22Rv1 (cell line): ENCODE measurements at regions not wholly inside any gene's neighbourhood (a gene's known extent, or its start where the extent isn't known, plus 50 kb on each side); places are given as distances from the start of the nearest gene placed in this dataset.

Experiments
- ZFX ChIP-seq: fragments of 450-650 bp; IDR thresholded peaks from 2 replicates; pipeline ENCODE4 v1.6.1; 2017; ENCODE audit warnings: antibody characterized with exemption, borderline replicate concordance
- TF ChIP-seq, protein P1 (sequence below): fragments of 450-650 bp; IDR thresholded peaks from 2 replicates; pipeline ENCODE4 v1.5.1; 2017; ENCODE audit warnings: mild to moderate bottlenecking

DNA sequence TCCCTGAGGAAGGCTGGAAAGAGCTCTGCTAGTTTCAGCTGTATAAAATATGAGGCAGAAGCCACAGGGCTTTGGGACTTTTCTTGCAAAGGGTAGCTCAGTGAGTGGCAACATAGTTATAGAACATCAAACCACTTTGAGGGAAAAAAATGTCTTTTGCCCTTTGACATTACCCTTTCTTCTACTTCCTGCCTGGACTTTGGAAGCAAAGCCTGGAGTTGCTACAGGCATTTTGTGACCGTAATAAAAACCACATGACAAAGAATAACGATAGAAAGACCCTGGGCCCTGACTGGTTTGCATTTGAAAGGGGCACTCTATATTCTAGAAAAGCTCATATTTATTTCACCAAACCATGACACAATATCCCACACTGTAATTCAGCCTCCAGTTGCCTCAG, 440.9 kb downstream of the DIRAS2 start:
- no peak for TF ChIP-seq ZFX
- TF ChIP-seq, protein P1, sequence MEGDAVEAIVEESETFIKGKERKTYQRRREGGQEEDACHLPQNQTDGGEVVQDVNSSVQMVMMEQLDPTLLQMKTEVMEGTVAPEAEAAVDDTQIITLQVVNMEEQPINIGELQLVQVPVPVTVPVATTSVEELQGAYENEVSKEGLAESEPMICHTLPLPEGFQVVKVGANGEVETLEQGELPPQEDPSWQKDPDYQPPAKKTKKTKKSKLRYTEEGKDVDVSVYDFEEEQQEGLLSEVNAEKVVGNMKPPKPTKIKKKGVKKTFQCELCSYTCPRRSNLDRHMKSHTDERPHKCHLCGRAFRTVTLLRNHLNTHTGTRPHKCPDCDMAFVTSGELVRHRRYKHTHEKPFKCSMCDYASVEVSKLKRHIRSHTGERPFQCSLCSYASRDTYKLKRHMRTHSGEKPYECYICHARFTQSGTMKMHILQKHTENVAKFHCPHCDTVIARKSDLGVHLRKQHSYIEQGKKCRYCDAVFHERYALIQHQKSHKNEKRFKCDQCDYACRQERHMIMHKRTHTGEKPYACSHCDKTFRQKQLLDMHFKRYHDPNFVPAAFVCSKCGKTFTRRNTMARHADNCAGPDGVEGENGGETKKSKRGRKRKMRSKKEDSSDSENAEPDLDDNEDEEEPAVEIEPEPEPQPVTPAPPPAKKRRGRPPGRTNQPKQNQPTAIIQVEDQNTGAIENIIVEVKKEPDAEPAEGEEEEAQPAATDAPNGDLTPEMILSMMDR, result no peak
